ENCODE measurements at regions not wholly inside any gene's neighbourhood (a gene's known extent, or its start where the extent isn't known, plus 50 kb on each side); places are given as distances from the start of the nearest gene placed in this dataset.

- DNase-seq (ENCODE audit: low read depth): no peak
- no peak overlapping the region for H3K4me3 ChIP-seq (ENCODE audit: low read depth, low read length)
- no peak for TF ChIP-seq CTCF (IDR thresholded peaks at IDR 0.05; ENCODE audit: low read depth, low read length, missing control alignments)
Measured at GRCh38 chr5:19322716-19323485, 665.1 kb downstream of the CDH18 start.

DNA sequence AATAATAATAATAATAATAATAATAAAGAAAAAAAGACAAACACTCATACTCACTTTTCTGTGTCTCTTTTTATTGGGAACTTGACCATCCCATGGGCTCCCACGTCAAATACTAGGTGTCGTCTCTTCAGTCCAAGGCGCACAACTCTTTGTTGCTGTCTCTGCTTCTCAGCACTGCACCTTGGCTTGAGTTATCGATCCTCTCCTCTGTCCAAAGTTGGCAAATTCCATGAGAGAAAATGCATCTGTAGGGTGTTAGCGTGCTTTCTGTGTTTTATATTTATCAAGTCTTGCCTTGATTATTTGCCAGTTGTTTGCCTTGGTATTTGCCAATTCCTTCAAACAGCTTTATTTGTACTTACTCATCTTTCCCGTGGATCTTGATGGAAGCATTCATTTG is 653.7 kb downstream of the CDH18 start:
- H3K4me3 ChIP-seq (ENCODE audit: low read depth, low read length): no peak overlapping the region
- no peak for TF ChIP-seq CTCF (IDR thresholded peaks at IDR 0.05; ENCODE audit: low read depth, low read length, missing control alignments)
- no peak for DNase-seq (ENCODE audit: low read depth)

DNA sequence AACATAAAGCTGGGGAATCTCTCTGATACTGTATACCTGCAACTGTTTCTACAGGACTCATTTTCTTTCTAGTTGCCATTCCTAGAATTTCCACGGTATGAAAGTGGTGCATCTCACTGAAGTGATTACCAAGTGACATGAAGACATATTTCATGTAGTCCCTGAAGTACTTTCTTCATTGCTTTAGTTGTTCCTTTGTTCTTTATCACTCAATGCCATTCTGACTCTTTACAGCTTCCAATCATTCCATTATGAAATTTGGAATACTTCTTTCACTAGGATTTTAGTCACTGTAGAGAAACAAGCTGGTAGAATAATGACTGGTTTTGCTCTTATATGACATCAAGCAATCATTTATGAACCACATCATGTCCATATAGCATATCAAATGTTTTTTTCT is 645.1 kb downstream of the CDH18 start:
- DNase-seq (ENCODE audit: low read depth): no peak
- H3K4me3 ChIP-seq (ENCODE audit: low read depth, low read length): no peak overlapping the region

DNA sequence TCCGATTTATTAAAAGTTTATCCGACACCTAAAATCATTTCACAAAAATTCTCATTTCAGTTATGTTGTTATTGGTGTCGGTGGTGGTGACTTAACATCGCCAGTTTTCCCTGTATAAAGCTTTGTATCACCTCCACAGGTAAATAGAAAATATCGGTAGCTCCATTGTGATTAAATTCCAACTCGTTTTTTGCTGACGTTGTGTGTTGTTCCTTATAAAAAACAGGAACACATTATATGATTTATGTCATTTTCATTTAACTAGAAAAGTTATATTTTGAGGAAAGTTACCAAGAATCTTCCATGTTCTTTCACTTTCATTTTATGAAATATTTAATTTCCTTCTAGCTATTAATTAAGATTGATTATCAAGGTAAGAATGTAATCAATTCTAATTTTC is 635.9 kb downstream of the CDH18 start:
- no peak for TF ChIP-seq CTCF (IDR thresholded peaks at IDR 0.05; ENCODE audit: low read depth, low read length, missing control alignments)
- no peak overlapping the region for H3K4me3 ChIP-seq (ENCODE audit: low read depth, low read length)
- no peak for DNase-seq (ENCODE audit: low read depth)

More for the DNA sequence above, 645.1 kb downstream of the CDH18 start:
- no peak for TF ChIP-seq CTCF (IDR thresholded peaks at IDR 0.05; ENCODE audit: low read depth, low read length, missing control alignments)

DNA sequence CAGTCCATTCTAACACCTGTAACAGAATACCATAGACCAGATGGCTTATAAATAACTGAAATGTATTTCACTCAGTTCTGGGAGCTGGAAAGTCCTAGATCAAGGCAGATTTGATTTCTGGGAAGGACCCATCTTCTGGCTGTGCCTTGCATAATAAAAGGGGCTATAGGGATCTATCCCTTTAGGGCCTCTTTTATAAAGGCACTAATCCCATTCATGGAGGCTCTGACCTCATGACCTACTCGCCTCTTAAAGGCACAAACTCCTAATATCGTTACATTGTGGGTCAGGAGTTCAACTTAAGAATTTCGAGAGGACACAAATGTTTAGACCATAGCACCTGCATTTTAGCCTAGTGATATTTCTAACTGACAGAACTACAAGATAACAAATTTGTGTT is 619.0 kb downstream of the CDH18 start:
- H3K4me3 ChIP-seq (ENCODE audit: low read depth, low read length): no peak overlapping the region
- DNase-seq (ENCODE audit: low read depth): no peak
- TF ChIP-seq CTCF (IDR thresholded peaks at IDR 0.05; ENCODE audit: low read depth, low read length, missing control alignments): no peak

DNA sequence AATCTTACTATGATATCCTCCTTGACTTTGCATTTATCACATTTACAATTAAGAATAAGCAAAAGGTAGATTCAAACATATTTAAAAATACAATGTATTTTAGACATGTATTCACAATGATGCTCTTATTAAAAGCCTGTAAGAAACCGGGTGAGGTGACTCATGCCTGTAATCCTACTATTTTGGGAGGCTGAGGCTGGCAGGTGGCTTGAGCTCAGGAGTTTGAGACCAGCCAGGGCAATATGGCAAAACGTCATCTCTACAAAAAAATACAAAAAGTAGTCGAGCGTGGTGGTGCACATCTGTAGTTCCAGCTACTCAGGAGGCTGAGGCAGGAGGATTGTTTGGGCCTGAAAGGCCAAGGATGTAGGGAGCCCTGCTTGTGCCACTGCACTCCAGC is 618.4 kb downstream of the CDH18 start:
- TF ChIP-seq CTCF (IDR thresholded peaks at IDR 0.05; ENCODE audit: low read depth, low read length, missing control alignments): no peak
- H3K4me3 ChIP-seq (ENCODE audit: low read depth, low read length): no peak overlapping the region
- no peak for DNase-seq (ENCODE audit: low read depth)

Data from GM12864 (cell line).